RWPE2 (cell line): ENCODE measurements at regions not wholly inside any gene's neighbourhood (a gene's known extent, or its start where the extent isn't known, plus 50 kb on each side); places are given as distances from the start of the nearest gene placed in this dataset.

Experiments used
- ATAC-seq: fragments of 200-7000 bp; cut with Tn5 transposase; 3 replicates; pipeline ENCODE4 v1.9.1; 2021; ENCODE audit warnings: low read depth
- DNase-seq: peaks from one replicate; pipeline ENCODE4 v3.0.0-alpha.2; 2020; ENCODE audit warnings: low spot score
- H3K27ac ChIP-seq: fragments of 450-650 bp; 2 replicates; pipeline ENCODE4 v1.5.1; 2017; ENCODE audit warnings: mild to moderate bottlenecking; ENCODE audit not compliant: poor library complexity, severe bottlenecking
- H3K27me3 ChIP-seq: fragments of 250-450 bp; sonication (Bioruptor Pico); 2 replicates; pipeline ENCODE4 v1.5.1; 2021; ENCODE audit warnings: mild to moderate bottlenecking, moderate library complexity; ENCODE audit not compliant: insufficient read depth, poor library complexity, severe bottlenecking
- H3K36me3 ChIP-seq: fragments of 250-450 bp; sonication (Bioruptor Pico); 2 replicates; pipeline ENCODE4 v1.5.1; 2020; ENCODE audit warnings: low read depth, mild to moderate bottlenecking, moderate library complexity
- H3K4me1 ChIP-seq: fragments of 250-450 bp; sonication (Bioruptor Pico); 2 replicates; pipeline ENCODE4 v1.5.1; 2021; ENCODE audit warnings: mild to moderate bottlenecking, moderate library complexity; ENCODE audit not compliant: insufficient read depth, poor library complexity, severe bottlenecking
- H3K4me3 ChIP-seq: fragments of 250-450 bp; sonication (Bioruptor Pico); 2 replicates; pipeline ENCODE4 v1.5.1; 2021; ENCODE audit warnings: mild to moderate bottlenecking, moderate library complexity; ENCODE audit not compliant: severe bottlenecking
- H3K9me3 ChIP-seq: fragments of 250-450 bp; sonication (Bioruptor Pico); 2 replicates; pipeline ENCODE4 v1.5.1; 2021; ENCODE audit warnings: mild to moderate bottlenecking, moderate library complexity; ENCODE audit not compliant: severe bottlenecking
- CTCF ChIP-seq: fragments of 450-650 bp; IDR thresholded peaks from one replicate; pipeline ENCODE4 v1.5.1; 2017; ENCODE audit warnings: mild to moderate bottlenecking, moderate library complexity; ENCODE audit not compliant: poor library complexity, severe bottlenecking

DNA sequence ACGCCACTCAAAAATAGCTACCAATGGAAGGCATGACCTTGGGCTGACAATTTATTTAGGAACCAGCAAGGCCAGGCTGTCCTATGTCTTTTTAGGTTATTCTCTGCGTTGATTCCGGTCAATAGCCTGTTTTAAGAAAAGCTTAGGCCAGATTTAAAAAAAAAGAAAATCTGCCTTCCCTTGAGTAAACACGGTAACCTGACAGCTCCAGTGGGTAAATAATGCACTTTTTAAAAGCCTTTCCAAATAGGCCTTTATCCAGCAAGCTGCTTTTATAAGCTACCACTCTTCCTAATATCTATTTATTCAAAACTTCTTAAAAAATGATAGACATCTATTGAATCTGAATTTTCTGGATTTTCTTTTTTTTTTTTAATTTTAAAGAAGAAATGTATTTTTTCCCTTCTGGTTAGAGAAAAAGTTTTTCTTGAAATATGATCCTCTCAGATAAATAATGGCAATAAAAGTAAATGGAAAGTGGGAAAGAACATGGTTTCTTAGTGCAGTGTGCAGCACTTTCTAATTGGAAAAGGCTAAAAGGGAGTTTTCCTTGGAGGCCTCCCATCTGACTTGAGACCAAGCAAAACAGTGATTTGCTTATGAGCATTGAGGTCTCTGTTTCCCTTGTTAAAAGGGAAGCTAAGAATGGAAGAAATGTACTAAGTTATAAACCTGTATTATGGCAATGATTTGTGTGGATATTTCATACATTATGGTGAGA lies 281.0 kb upstream of the RUNX1 start:
- peaks cover under 1% of the 10 kb centered on the region for H3K4me1 ChIP-seq
- ATAC-seq, result no peak
- no peaks in the 10 kb centered on the region for H3K27me3 ChIP-seq
- no peak overlapping the region for H3K4me3 ChIP-seq
- no peaks in the 10 kb centered on the region for H3K36me3 ChIP-seq
- no peak for DNase-seq
- H3K27ac ChIP-seq, result no peak overlapping the region
- TF ChIP-seq CTCF, result no peak
- no peaks in the 10 kb centered on the region for H3K9me3 ChIP-seq

DNA sequence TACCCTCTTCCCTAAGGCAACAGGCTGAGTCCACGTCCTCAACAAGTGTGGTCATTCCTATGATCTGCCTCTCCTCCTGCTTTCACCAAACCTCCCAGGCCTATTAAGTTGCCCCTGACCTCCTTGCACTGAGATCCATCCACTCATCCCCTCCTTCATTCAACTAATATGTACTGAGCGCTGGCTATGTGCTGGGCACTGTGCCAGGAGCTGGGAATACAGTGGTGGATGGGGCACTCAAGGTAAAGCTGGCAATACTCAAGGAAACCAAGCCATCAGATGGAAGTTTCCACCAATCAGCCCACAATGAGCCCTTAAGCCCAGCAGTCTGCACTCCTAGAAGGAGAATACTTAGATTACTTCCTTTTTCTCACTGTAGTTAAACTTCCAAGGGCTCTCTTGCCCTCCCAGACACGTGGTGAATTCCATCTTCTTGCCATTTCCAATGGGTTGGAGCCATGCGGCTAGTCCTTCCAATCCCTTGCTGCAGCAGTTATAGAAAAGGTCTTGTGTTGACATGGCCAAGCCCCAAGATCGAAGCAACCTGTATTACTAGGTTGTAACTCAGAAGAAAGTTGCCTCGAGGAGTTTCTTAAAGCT lies 279.9 kb upstream of the RUNX1 start:
- H3K36me3 ChIP-seq, result no peaks in the 10 kb centered on the region
- no peak overlapping the region for H3K4me3 ChIP-seq
- TF ChIP-seq CTCF, result no peak
- H3K27ac ChIP-seq, result no peak overlapping the region
- DNase-seq (no peak), ATAC-seq (no peak)
- H3K27me3 ChIP-seq, result no peaks in the 10 kb centered on the region
- H3K4me1 ChIP-seq, result peaks cover 11% of the 10 kb centered on the region
- no peaks in the 10 kb centered on the region for H3K9me3 ChIP-seq

GRCh38 chr21:35326677-35327076 lies 277.6 kb upstream of the RUNX1 start:
- TF ChIP-seq CTCF, result no peak
- H3K27ac ChIP-seq, result no peak overlapping the region
- H3K27me3 ChIP-seq, result no peaks in the 10 kb centered on the region
- no peaks in the 10 kb centered on the region for H3K36me3 ChIP-seq
- peaks cover 11% of the 10 kb centered on the region for H3K4me1 ChIP-seq
- DNase-seq (no peak), ATAC-seq (no peak)
- no peak overlapping the region for H3K4me3 ChIP-seq
- H3K9me3 ChIP-seq, result no peaks in the 10 kb centered on the region

- DNase-seq (no peak), ATAC-seq (no peak)
- Histone ChIP-seq H3K9me3 (no peaks in the 10 kb centered on the region), H3K4me3 (no peak overlapping the region), H3K4me1 (peaks cover 11% of the 10 kb centered on the region), H3K27ac (no peak overlapping the region), H3K27me3 (no peaks in the 10 kb centered on the region), H3K36me3 (no peaks in the 10 kb centered on the region)
- no peak for TF ChIP-seq CTCF
Observed at GRCh38 chr21:35325953-35326352, 276.9 kb upstream of the RUNX1 start.
